Upper lobe of left lung (tissue), 4 donors: ENCODE measurements at regions not wholly inside any gene's neighbourhood (a gene's known extent, or its start where the extent isn't known, plus 50 kb on each side); places are given as distances from the start of the nearest gene placed in this dataset.

Experiments
- CTCF ChIP-seq, 6 experiments: fragments of 450-650 bp in 4 of 6; fragments of 200-600 bp in 2 of 6; sonication (generic) in 2 of 6; IDR thresholded peaks; one replicate each; pipeline ENCODE4 v1.5.1; 2016 to 2019; ENCODE audit warnings: antibody characterized with exemption in 6 of 6
- POLR2A ChIP-seq, 4 donors: fragments of 450-650 bp; IDR thresholded peaks; one replicate each; pipeline ENCODE4 v1.5.1; 2016 to 2017; ENCODE audit warnings: antibody characterized with exemption in 4 of 4, mild to moderate bottlenecking in 2 of 4

GRCh38 chr5:97276474-97277120, 93.5 kb upstream of the RIOK2 start:
- TF ChIP-seq CTCF (IDR thresholded peaks at IDR 0.05) (no peak), POLR2A (IDR thresholded peaks at IDR 0.05) (no peak)
